Mesenchymal stem cell (in vitro differentiated cells and primary cell): ENCODE measurements at regions not wholly inside any gene's neighbourhood (a gene's known extent, or its start where the extent isn't known, plus 50 kb on each side); places are given as distances from the start of the nearest gene placed in this dataset.

Experiments used
- DNase-seq: peaks from one replicate; pipeline ENCODE4 v3.0.0-alpha.2; 2013
- H2AFZ ChIP-seq: one replicate; pipeline ENCODE4 v1.6.1; 2013; ENCODE audit warnings: low read depth, mild to moderate bottlenecking, control low read depth, inconsistent platforms, low read length, moderate library complexity
- H2AK5ac ChIP-seq: 2 replicates; pipeline ENCODE4 v1.6.1; 2013; ENCODE audit warnings: low read length, moderate library complexity, mild to moderate bottlenecking, inconsistent platforms; ENCODE audit not compliant: severe bottlenecking
- H2BK120ac ChIP-seq: one replicate; pipeline ENCODE4 v1.6.1; 2013; ENCODE audit warnings: low read depth, mild to moderate bottlenecking, inconsistent platforms, low read length, moderate library complexity
- H2BK12ac ChIP-seq, 2 experiments: one replicate each; pipeline ENCODE4 v1.6.1; 2013; ENCODE audit warnings: inconsistent platforms in 2 of 2, low read length in 2 of 2, mild to moderate bottlenecking in 2 of 2, moderate library complexity in 2 of 2, control low read depth in 1 of 2
- H2BK15ac ChIP-seq: one replicate; pipeline ENCODE4 v1.6.1; 2013; ENCODE audit warnings: mild to moderate bottlenecking, low read depth, inconsistent platforms; ENCODE audit not compliant: poor library complexity, severe bottlenecking
- H2BK5ac ChIP-seq: 2 replicates; pipeline ENCODE4 v1.6.1; 2013; ENCODE audit warnings: low read depth, mild to moderate bottlenecking, low read length, control low read depth, inconsistent platforms; ENCODE audit not compliant: poor library complexity, severe bottlenecking
- H3K14ac ChIP-seq, 2 experiments: one replicate each; pipeline ENCODE4 v1.6.1; 2013; ENCODE audit warnings: inconsistent platforms in 2 of 2, low read length in 2 of 2, control low read depth in 1 of 2, mild to moderate bottlenecking in 1 of 2, moderate library complexity in 1 of 2
- H3K18ac ChIP-seq, 2 experiments: one replicate each; pipeline ENCODE4 v1.6.1; 2013; ENCODE audit warnings: inconsistent platforms in 2 of 2, low read length in 2 of 2, control low read depth in 1 of 2, low read depth in 1 of 2, mild to moderate bottlenecking in 1 of 2
- H3K23ac ChIP-seq, 2 experiments: one replicate each; pipeline ENCODE4 v1.6.1; 2013; ENCODE audit warnings: inconsistent platforms in 2 of 2, low read length in 2 of 2, mild to moderate bottlenecking in 2 of 2, moderate library complexity in 2 of 2, control low read depth in 1 of 2
- H3K27ac ChIP-seq: 2 replicates; pipeline ENCODE4 v1.5.1; 2013; ENCODE audit warnings: mild to moderate bottlenecking, moderate library complexity, low read length, control low read depth, inconsistent platforms; ENCODE audit not compliant: poor library complexity, severe bottlenecking
- H3K27me3 ChIP-seq, 2 experiments: 2 replicates each; pipeline versions ENCODE4 v1.6.1 to v1.7.0; 2013; ENCODE audit warnings: low read length in 2 of 2, mild to moderate bottlenecking in 2 of 2, moderate library complexity in 2 of 2, control low read depth in 1 of 2, inconsistent platforms in 1 of 2; ENCODE audit not compliant: control insufficient read depth in 1 of 2, insufficient read depth in 1 of 2
- H3K36me3 ChIP-seq, 2 experiments: 2 replicates each; pipeline versions ENCODE4 v1.6.1 to v1.7.0; 2013; ENCODE audit warnings: low read length in 2 of 2, control low read depth in 1 of 2, inconsistent platforms in 1 of 2, low read depth in 1 of 2, mild to moderate bottlenecking in 1 of 2; ENCODE audit not compliant: insufficient read depth in 2 of 2, control insufficient read depth in 1 of 2
- H3K4ac ChIP-seq, 2 experiments: one replicate each; pipeline ENCODE4 v1.6.1; 2013; ENCODE audit warnings: inconsistent platforms in 2 of 2, low read length in 2 of 2, mild to moderate bottlenecking in 2 of 2, moderate library complexity in 2 of 2, control low read depth in 1 of 2, low read depth in 1 of 2
- H3K4me1 ChIP-seq: 2 replicates; pipeline ENCODE4 v1.6.1; 2013; ENCODE audit warnings: low read depth, low read length, control low read depth; ENCODE audit not compliant: control insufficient read depth, insufficient read depth
- H3K4me2 ChIP-seq: 2 replicates; pipeline ENCODE4 v1.6.1; 2013; ENCODE audit warnings: low read length, mild to moderate bottlenecking, inconsistent platforms; ENCODE audit not compliant: poor library complexity, severe bottlenecking
- H3K4me3 ChIP-seq, 2 experiments: 2 replicates each; pipeline versions ENCODE4 v1.5.1 to v1.7.0; 2013; ENCODE audit warnings: low read length in 2 of 2, mild to moderate bottlenecking in 2 of 2, control low read depth in 1 of 2, low read depth in 1 of 2; ENCODE audit not compliant: insufficient read depth in 1 of 2
- H3K79me1 ChIP-seq: replicated peaks from 2 replicates; pipeline ENCODE4 v1.6.1; 2013; ENCODE audit warnings: mild to moderate bottlenecking, control low read depth, low read length, inconsistent platforms; ENCODE audit not compliant: poor library complexity, severe bottlenecking
- H3K9ac ChIP-seq: 2 replicates; pipeline ENCODE4 v1.7.0; 2013; ENCODE audit warnings: mild to moderate bottlenecking, low read length, moderate library complexity
- H3K9me3 ChIP-seq: 2 replicates; pipeline ENCODE4 v1.7.0; 2013; ENCODE audit warnings: mild to moderate bottlenecking, low read length; ENCODE audit not compliant: control insufficient read depth
- H4K8ac ChIP-seq: one replicate; pipeline ENCODE4 v1.6.1; 2013; ENCODE audit warnings: inconsistent platforms, mild to moderate bottlenecking, low read length, moderate library complexity
- H4K91ac ChIP-seq: one replicate; pipeline ENCODE4 v1.6.1; 2013; ENCODE audit warnings: mild to moderate bottlenecking, low read length, inconsistent platforms
- WGBS: methylation state at CpG from one replicate; pipeline ENCODE4 v1.1.7; 2013; ENCODE audit warnings: mixed read lengths; 5-methylcytosine and 5-hydroxymethylcytosine counted together

GRCh38 chr2:122531290-122532071 is 776.0 kb downstream of the TSN start:
- Histone ChIP-seq H4K91ac (no peak overlapping the region), H3K18ac (no peak overlapping the region), H3K4me2 (no peak overlapping the region), H2AK5ac (no peak overlapping the region), H3K27ac (no peak overlapping the region), H3K36me3 (no peaks in the 10 kb centered on the region), H3K9me3 (no peaks in the 10 kb centered on the region), H3K14ac (no peak overlapping the region), H2BK12ac (peak overlapping the region in 1 of 2 experiments; percentile 83), H4K8ac (no peak overlapping the region), H2AFZ (no peak overlapping the region), H3K9ac (peak overlapping the region; percentile 43), H2BK15ac (no peak overlapping the region), H2BK120ac (no peak overlapping the region), H3K4ac (peak overlapping the region in 1 of 2 experiments; percentile 58), H2BK5ac (no peak overlapping the region), H3K23ac (no peak overlapping the region), H3K4me1 (no peaks in the 10 kb centered on the region), H3K4me3 (peak overlapping the region in 1 of 2 experiments; percentile 65), H3K27me3 (no peaks in the 10 kb centered on the region), H3K79me1 (no peaks in the 10 kb centered on the region)
- WGBS: 69% methylated on average over 10 of the region's 15 CpGs
- no peak for DNase-seq

- Histone ChIP-seq H3K36me3 (no peaks in the 10 kb centered on the region), H3K23ac (no peak overlapping the region), H4K91ac (no peak overlapping the region), H3K4me3 (no peak overlapping the region), H3K4me2 (no peak overlapping the region), H3K79me1 (no peaks in the 10 kb centered on the region), H2AK5ac (no peak overlapping the region), H2AFZ (no peak overlapping the region), H3K18ac (no peak overlapping the region), H3K9ac (no peak overlapping the region), H3K4me1 (no peaks in the 10 kb centered on the region), H2BK15ac (no peak overlapping the region), H3K4ac (no peak overlapping the region), H3K27ac (no peak overlapping the region), H4K8ac (no peak overlapping the region), H2BK120ac (no peak overlapping the region), H3K27me3 (no peaks in the 10 kb centered on the region), H3K9me3 (no peaks in the 10 kb centered on the region), H2BK12ac (no peak overlapping the region), H2BK5ac (no peak overlapping the region), H3K14ac (no peak overlapping the region)
- DNase-seq: no peak
Measured at GRCh38 chr2:122532072-122532344, 776.6 kb downstream of the TSN start.

GRCh38 chr2:122532481-122532880 is 777.0 kb downstream of the TSN start:
- WGBS: 100% methylated on average over 1 of the region's 5 CpGs
- DNase-seq: no peak
- no peak overlapping the region for H2BK12ac ChIP-seq
- H3K4ac ChIP-seq: no peak overlapping the region
- H2BK120ac ChIP-seq: no peak overlapping the region
- no peak overlapping the region for H3K18ac ChIP-seq
- no peak overlapping the region for H3K23ac ChIP-seq
- H2AFZ ChIP-seq: no peak overlapping the region
- no peak overlapping the region for H3K27ac ChIP-seq
- H2BK5ac ChIP-seq: no peak overlapping the region
- no peaks in the 10 kb centered on the region for H3K27me3 ChIP-seq
- no peaks in the 10 kb centered on the region for H3K4me1 ChIP-seq
- no peak overlapping the region for H3K14ac ChIP-seq
- no peak overlapping the region for H4K91ac ChIP-seq
- no peak overlapping the region for H4K8ac ChIP-seq
- H3K4me2 ChIP-seq: no peak overlapping the region
- no peak overlapping the region for H2AK5ac ChIP-seq
- H2BK15ac ChIP-seq: no peak overlapping the region
- no peaks in the 10 kb centered on the region for H3K79me1 ChIP-seq
- no peaks in the 10 kb centered on the region for H3K9me3 ChIP-seq
- H3K4me3 ChIP-seq: no peak overlapping the region
- H3K36me3 ChIP-seq: no peaks in the 10 kb centered on the region
- H3K9ac ChIP-seq: no peak overlapping the region

GRCh38 chr2:122535960-122536505 is 780.6 kb downstream of the TSN start:
- Histone ChIP-seq H3K23ac (no peak overlapping the region), H3K36me3 (no peaks in the 10 kb centered on the region), H2BK120ac (no peak overlapping the region), H3K4me2 (no peak overlapping the region), H3K18ac (no peak overlapping the region), H3K4me3 (no peak overlapping the region), H2BK12ac (no peak overlapping the region), H4K91ac (no peak overlapping the region), H2AFZ (no peak overlapping the region), H3K14ac (no peak overlapping the region), H3K9ac (no peak overlapping the region), H2BK5ac (no peak overlapping the region), H2AK5ac (no peak overlapping the region), H3K9me3 (no peaks in the 10 kb centered on the region), H3K4ac (no peak overlapping the region), H3K4me1 (no peaks in the 10 kb centered on the region), H2BK15ac (no peak overlapping the region), H4K8ac (no peak overlapping the region), H3K27ac (no peak overlapping the region), H3K27me3 (no peaks in the 10 kb centered on the region), H3K79me1 (no peaks in the 10 kb centered on the region)
- DNase-seq: no peak
- WGBS: 100% methylated on average over 1 of the region's 5 CpGs
